ENCODE measurements at regions not wholly inside any gene's neighbourhood (a gene's known extent, or its start where the extent isn't known, plus 50 kb on each side); places are given as distances from the start of the nearest gene placed in this dataset.
"Not testable (repeated sequence)": the region's sequence is repeated elsewhere in the genome, so short reads cannot be mapped to it uniquely, and the experiment has no call there.

DNA sequence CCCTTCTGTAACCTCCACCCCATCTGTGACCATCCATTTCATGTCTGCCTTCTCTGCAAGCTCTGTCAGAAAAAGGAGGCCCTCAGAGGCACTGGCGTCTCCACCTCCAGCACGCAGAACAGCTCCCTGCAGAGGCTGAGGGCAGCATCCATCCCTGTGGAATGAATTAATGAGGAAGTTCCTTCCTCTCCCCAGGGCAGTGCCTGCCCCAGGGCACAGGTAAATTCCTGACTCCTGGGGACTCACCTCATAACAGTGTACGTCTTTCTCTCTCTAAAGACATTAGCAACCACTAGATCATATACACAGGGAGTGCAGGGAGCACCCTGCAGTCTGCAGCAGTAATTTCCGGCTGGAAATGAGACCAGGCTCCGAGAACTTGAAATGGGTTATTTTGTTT, 155.0 kb upstream of the TMEM132C start:
- no peaks in the 10 kb centered on the region for H3K79me2 ChIP-seq (ENCODE audit: insufficient read depth, low read depth, low read length)
- no peaks in the 10 kb centered on the region for H3K4me1 ChIP-seq (ENCODE audit: insufficient read depth, low read length, poor library complexity, severe bottlenecking)
- no TSS peak for BruUV-seq (replicated peaks)

DNA sequence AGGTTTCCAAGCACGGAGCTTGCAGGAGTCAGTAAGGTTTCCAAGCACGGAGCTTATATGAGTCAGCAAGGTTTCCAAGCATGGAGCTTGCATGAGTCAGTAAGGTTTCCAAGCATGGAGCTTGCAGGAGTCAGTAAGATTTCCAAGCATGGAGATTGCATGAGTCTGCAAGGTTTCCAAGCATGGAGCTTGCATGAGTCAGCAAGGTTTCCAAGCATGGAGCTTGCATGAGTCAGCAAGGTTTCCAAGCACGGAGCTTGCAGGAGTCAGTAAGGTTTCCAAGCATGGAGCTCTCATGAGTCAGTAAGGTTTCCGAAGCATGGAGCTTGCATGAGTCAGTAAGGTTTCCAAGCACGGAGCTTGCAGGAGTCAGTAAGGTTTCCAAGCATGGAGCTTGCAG, 153.7 kb upstream of the TMEM132C start:
- BruUV-seq (replicated peaks); H3K36me3 ChIP-seq (ENCODE audit: insufficient read depth, low read length); H3K27ac ChIP-seq (ENCODE audit: low read depth, low read length, poor library complexity, severe bottlenecking); H2AFZ ChIP-seq (ENCODE audit: low read length); H3K4me3 ChIP-seq (ENCODE audit: low read depth, low read length, poor library complexity, severe bottlenecking); H3K9me3 ChIP-seq (ENCODE audit: low read length); CTCF ChIA-PET (ENCODE audit: unreplicated experiment); H3K79me2 ChIP-seq (ENCODE audit: insufficient read depth, low read depth, low read length); H4K20me1 ChIP-seq (ENCODE audit: insufficient read depth, low read length); intact Hi-C loops (cut with micrococcal nuclease; ENCODE audit: unreplicated experiment); H3K4me1 ChIP-seq (ENCODE audit: insufficient read depth, low read length, poor library complexity, severe bottlenecking); DNase-seq (ENCODE audit: low spot score); H3K4me2 ChIP-seq (ENCODE audit: low read length); H3K9me2 ChIP-seq (ENCODE audit: insufficient read depth, low read length): not testable (repeated sequence)
- POLR2A ChIA-PET, result interaction anchor here (0.6 to 0.7 kb wide), 3 partner anchors 23 to 811 kb away, joined by 3 read pairs; no protein-coding TSS in a partner anchor

More for the DNA sequence above, 155.0 kb upstream of the TMEM132C start:
- Histone ChIP-seq H3K36me3 (ENCODE audit: insufficient read depth, low read length) (no peaks in the 10 kb centered on the region), H3K4me3 (ENCODE audit: low read depth, low read length, poor library complexity, severe bottlenecking) (no peak overlapping the region), H3K4me2 (ENCODE audit: low read length) (no peak overlapping the region), H3K9me2 (ENCODE audit: insufficient read depth, low read length) (no peaks in the 10 kb centered on the region), H3K9me3 (ENCODE audit: low read length) (no peaks in the 10 kb centered on the region), H3K27ac (ENCODE audit: low read depth, low read length, poor library complexity, severe bottlenecking) (no peak overlapping the region), H4K20me1 (ENCODE audit: insufficient read depth, low read length) (no peaks in the 10 kb centered on the region), H2AFZ (ENCODE audit: low read length) (no peak overlapping the region)
- ChIA-PET CTCF (ENCODE audit: unreplicated experiment) (no interaction called here), POLR2A (interaction anchor here (0.7 kb wide), 1 partner anchor 14 kb away, joined by 3 read pairs; no protein-coding TSS in a partner anchor)
- TF ChIP-seq, protein P1, sequence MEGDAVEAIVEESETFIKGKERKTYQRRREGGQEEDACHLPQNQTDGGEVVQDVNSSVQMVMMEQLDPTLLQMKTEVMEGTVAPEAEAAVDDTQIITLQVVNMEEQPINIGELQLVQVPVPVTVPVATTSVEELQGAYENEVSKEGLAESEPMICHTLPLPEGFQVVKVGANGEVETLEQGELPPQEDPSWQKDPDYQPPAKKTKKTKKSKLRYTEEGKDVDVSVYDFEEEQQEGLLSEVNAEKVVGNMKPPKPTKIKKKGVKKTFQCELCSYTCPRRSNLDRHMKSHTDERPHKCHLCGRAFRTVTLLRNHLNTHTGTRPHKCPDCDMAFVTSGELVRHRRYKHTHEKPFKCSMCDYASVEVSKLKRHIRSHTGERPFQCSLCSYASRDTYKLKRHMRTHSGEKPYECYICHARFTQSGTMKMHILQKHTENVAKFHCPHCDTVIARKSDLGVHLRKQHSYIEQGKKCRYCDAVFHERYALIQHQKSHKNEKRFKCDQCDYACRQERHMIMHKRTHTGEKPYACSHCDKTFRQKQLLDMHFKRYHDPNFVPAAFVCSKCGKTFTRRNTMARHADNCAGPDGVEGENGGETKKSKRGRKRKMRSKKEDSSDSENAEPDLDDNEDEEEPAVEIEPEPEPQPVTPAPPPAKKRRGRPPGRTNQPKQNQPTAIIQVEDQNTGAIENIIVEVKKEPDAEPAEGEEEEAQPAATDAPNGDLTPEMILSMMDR (conservative IDR thresholded peaks at IDR 0.05; ENCODE audit: low read length), result no peak
- no peak for DNase-seq (ENCODE audit: low spot score)
- intact Hi-C loops (cut with micrococcal nuclease; ENCODE audit: unreplicated experiment), result no loop called here

- Histone ChIP-seq H3K36me3 (ENCODE audit: insufficient read depth, low read length) (no peaks in the 10 kb centered on the region), H3K4me1 (ENCODE audit: insufficient read depth, low read length, poor library complexity, severe bottlenecking) (no peaks in the 10 kb centered on the region), H4K20me1 (ENCODE audit: insufficient read depth, low read length) (no peaks in the 10 kb centered on the region), H3K79me2 (ENCODE audit: insufficient read depth, low read depth, low read length) (no peaks in the 10 kb centered on the region), H3K4me3 (ENCODE audit: low read depth, low read length, poor library complexity, severe bottlenecking) (no peak overlapping the region), H3K27ac (ENCODE audit: low read depth, low read length, poor library complexity, severe bottlenecking) (no peak overlapping the region), H3K4me2 (ENCODE audit: low read length) (no peak overlapping the region), H3K9me3 (ENCODE audit: low read length) (no peaks in the 10 kb centered on the region), H3K9me2 (ENCODE audit: insufficient read depth, low read length) (no peaks in the 10 kb centered on the region), H2AFZ (ENCODE audit: low read length) (no peak overlapping the region)
- POLR2A ChIA-PET, result interaction anchor here (0.6 kb wide), 1 partner anchor 1014 kb away, joined by 5 read pairs; no protein-coding TSS in a partner anchor
- TF ChIP-seq, protein P1 (conservative IDR thresholded peaks at IDR 0.05; ENCODE audit: low read length), result no peak
- TF ChIP-seq EZH2phosphoT487 (IDR thresholded peaks at IDR 0.05; ENCODE audit: borderline replicate concordance, low read depth, low read length), result no peak
- intact Hi-C loops (cut with micrococcal nuclease; ENCODE audit: unreplicated experiment), result no loop called here
- BruUV-seq (replicated peaks), result no TSS peak
- no peak for DNase-seq (ENCODE audit: low spot score)
- CTCF ChIA-PET (ENCODE audit: unreplicated experiment), result no interaction called here
These were observed 152.5 kb upstream of the TMEM132C start for GRCh38 chr12:128114485-128114884.
